Uterus (tissue), 3 donors: ENCODE measurements at regions not wholly inside any gene's neighbourhood (a gene's known extent, or its start where the extent isn't known, plus 50 kb on each side); places are given as distances from the start of the nearest gene placed in this dataset.

Experiments
- DNase-seq, 2 donors: peaks; one replicate each; pipeline ENCODE4 v3.0.0-alpha.2; 2019 to 2020
- H3K27ac ChIP-seq, 2 donors: fragments of 200-600 bp; sonication (generic); 1 replicate in 1 of 2; 2 replicates in 1 of 2; pipeline ENCODE4 v1.5.1; 2016 to 2018
- H3K27me3 ChIP-seq, 2 donors: fragments of 200-600 bp; sonication (generic); one replicate each; pipeline ENCODE4 v1.5.1; 2018 to 2019; ENCODE audit warnings: control low read depth in 1 of 2
- H3K36me3 ChIP-seq, 2 donors: fragments of 200-600 bp; sonication (generic); one replicate each; pipeline ENCODE4 v1.5.1; 2019; ENCODE audit warnings: control low read depth in 1 of 2
- H3K4me1 ChIP-seq, 2 donors: fragments of 200-600 bp; sonication (generic); one replicate each; pipeline ENCODE4 v1.5.1; 2018 to 2019; ENCODE audit warnings: control low read depth in 1 of 2
- H3K4me3 ChIP-seq, 2 donors: fragments of 200-600 bp; sonication (generic); 1 replicate in 1 of 2; 2 replicates in 1 of 2; pipeline ENCODE4 v1.5.1; 2018 to 2019; ENCODE audit warnings: mild to moderate bottlenecking in 1 of 2
- H3K9me3 ChIP-seq, 2 donors: fragments of 200-600 bp; sonication (generic); one replicate each; pipeline ENCODE4 v1.5.1; 2019; ENCODE audit warnings: control low read depth in 1 of 2
- POLR2A ChIP-seq, 2 donors: fragments of 450-650 bp; IDR thresholded peaks; one replicate each; pipeline ENCODE4 v1.6.1; 2016; ENCODE audit warnings: antibody characterized with exemption in 2 of 2, mild to moderate bottlenecking in 1 of 2, moderate library complexity in 1 of 2
- intact Hi-C: fragments of 100-400 bp; cut with DNase I; formaldehyde crosslinking; loops from one replicate; pipeline ENCODE4 v1.15.1; 2023; ENCODE audit warnings: low total_unique reads
- TF ChIP-seq, protein P1 (sequence below), 4 experiments: fragments of 200-600 bp in 2 of 4; fragments of 450-650 bp in 2 of 4; sonication (generic) in 2 of 4; IDR thresholded peaks; one replicate each; pipeline ENCODE4 v1.5.1; 2016 to 2019; ENCODE audit warnings: antibody characterized with exemption in 4 of 4, mild to moderate bottlenecking in 2 of 4, moderate library complexity in 1 of 4
- donor health status: DM: yes; HTN: yes; CAD: no.

DNA sequence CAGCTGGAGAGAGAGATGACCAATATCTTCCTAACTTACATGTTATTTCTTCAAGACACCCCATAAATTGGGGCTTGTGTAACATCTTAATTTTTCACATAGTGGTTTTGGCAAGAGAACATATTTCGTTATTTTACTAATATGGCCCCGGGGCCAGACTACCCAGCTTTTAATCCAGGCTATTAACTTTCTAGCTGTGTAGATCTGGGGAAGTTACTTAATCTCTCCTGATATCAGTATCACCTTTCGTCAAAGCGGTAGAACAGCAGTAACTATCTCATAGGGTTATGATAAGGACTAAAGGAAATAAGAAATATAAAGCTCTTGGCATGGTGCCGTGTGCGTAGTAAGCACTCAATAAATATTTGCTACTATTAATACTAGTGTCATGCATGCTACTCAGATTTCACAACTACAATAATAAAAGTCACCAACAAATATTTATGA lies 71.6 kb upstream of the LYZL1 start:
- no peaks in the 10 kb centered on the region for H3K4me1 ChIP-seq
- H3K27me3 ChIP-seq, result no peaks in the 10 kb centered on the region
- H3K9me3 ChIP-seq, result no peaks in the 10 kb centered on the region
- intact Hi-C loops, result no loop called here
- no peak for DNase-seq
- no peak overlapping the region for H3K4me3 ChIP-seq
- no peak for TF ChIP-seq POLR2A (IDR thresholded peaks at IDR 0.05)
- TF ChIP-seq, protein P1, sequence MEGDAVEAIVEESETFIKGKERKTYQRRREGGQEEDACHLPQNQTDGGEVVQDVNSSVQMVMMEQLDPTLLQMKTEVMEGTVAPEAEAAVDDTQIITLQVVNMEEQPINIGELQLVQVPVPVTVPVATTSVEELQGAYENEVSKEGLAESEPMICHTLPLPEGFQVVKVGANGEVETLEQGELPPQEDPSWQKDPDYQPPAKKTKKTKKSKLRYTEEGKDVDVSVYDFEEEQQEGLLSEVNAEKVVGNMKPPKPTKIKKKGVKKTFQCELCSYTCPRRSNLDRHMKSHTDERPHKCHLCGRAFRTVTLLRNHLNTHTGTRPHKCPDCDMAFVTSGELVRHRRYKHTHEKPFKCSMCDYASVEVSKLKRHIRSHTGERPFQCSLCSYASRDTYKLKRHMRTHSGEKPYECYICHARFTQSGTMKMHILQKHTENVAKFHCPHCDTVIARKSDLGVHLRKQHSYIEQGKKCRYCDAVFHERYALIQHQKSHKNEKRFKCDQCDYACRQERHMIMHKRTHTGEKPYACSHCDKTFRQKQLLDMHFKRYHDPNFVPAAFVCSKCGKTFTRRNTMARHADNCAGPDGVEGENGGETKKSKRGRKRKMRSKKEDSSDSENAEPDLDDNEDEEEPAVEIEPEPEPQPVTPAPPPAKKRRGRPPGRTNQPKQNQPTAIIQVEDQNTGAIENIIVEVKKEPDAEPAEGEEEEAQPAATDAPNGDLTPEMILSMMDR (IDR thresholded peaks at IDR 0.05), result no peak
- no peaks in the 10 kb centered on the region for H3K36me3 ChIP-seq
- no peak overlapping the region for H3K27ac ChIP-seq

DNA sequence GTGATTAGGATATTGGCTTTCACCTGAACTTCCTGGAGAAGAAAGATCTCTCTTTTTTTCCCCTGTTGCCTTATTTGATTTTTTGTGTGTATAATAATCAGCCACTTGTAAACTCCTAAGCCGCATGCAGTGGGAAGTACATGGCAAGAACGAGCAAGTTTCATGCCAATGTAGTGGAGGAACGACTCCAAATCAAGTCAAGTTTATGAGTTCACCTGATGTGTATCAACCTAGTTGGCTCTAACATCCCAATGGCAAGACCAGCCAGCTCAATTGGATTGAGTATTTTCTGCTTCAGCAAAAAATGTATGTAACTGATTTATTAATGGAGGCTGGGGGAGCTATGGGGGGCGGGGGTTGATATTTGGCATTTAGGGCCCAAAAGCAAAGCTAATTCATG lies 65.5 kb upstream of the LYZL1 start:
- Histone ChIP-seq H3K27ac (no peak overlapping the region), H3K36me3 (no peaks in the 10 kb centered on the region), H3K9me3 (no peaks in the 10 kb centered on the region), H3K4me3 (no peak overlapping the region), H3K4me1 (no peaks in the 10 kb centered on the region), H3K27me3 (no peaks in the 10 kb centered on the region)
- TF ChIP-seq POLR2A (IDR thresholded peaks at IDR 0.05), result no peak
- TF ChIP-seq, protein P1 (IDR thresholded peaks at IDR 0.05), result no peak
- intact Hi-C loops, result no loop called here
- DNase-seq, result no peak

DNA sequence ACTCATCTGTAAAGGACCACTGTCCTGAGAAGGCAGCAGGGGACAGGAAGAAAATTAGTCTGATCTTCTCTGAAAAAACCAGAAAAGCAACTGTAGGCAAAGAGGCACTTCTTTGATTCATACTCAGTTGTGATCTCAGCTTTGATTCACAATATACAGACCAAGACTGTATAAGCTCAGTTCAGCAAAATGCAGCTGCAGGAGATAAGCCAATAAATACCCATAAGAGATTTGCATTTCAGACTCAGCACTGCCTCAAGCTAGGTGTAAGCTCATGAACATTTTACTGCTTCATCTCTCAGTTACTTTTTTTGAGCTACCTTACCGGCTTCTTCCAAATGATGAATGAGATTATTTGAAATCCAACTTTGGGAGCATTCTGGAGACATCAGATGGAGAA lies 64.2 kb upstream of the LYZL1 start:
- Histone ChIP-seq H3K36me3 (no peaks in the 10 kb centered on the region), H3K27ac (no peak overlapping the region), H3K9me3 (no peaks in the 10 kb centered on the region), H3K4me1 (no peaks in the 10 kb centered on the region), H3K27me3 (no peaks in the 10 kb centered on the region), H3K4me3 (no peak overlapping the region)
- DNase-seq, result no peak
- TF ChIP-seq POLR2A (IDR thresholded peaks at IDR 0.05), result no peak
- TF ChIP-seq, protein P1 (IDR thresholded peaks at IDR 0.05), result no peak
- intact Hi-C loops, result no loop called here

DNA sequence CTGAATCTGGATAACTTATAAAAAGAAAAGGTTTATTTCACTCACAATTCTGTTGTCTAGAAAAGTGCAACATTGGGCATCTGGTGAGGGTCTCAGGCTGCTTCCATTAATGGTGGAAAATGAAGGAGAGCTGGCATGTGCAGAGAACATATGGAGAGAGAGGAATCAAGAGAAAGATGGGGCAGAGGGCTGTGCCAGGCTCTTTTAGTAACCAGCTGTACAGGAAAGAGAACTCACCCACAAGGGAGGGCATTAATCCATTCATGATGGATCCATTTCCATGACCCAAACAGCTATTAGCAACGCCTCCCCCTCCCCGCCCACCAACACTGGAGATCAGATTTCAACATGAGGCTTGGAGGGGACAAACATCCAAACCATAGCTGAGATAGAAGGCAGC lies 61.7 kb upstream of the LYZL1 start:
- no peaks in the 10 kb centered on the region for H3K36me3 ChIP-seq
- H3K9me3 ChIP-seq, result no peaks in the 10 kb centered on the region
- H3K27ac ChIP-seq, result no peak overlapping the region
- intact Hi-C loops, result no loop called here
- no peak overlapping the region for H3K4me3 ChIP-seq
- no peaks in the 10 kb centered on the region for H3K4me1 ChIP-seq
- H3K27me3 ChIP-seq, result no peaks in the 10 kb centered on the region
- TF ChIP-seq, protein P1 (IDR thresholded peaks at IDR 0.05), result no peak
- DNase-seq, result no peak

DNA sequence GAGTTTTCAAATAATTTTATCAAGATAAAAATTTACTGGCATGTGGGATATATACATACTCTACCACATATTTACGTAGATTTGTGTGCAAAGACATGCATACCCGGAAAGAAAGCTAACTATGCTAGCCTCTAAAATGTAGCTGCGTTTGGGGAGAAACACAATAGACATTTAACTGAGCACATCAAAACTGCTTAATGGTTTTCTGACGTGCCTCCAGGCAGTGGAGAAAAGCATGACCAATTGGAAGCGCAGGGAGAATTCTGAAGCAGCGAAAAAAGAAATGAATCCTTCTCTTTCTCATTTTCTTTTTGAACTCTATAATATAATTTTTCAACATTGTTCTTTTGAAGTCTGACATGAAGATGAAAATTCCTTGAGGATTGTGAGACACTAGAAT lies 60.3 kb upstream of the LYZL1 start:
- no peaks in the 10 kb centered on the region for H3K36me3 ChIP-seq
- no peaks in the 10 kb centered on the region for H3K4me1 ChIP-seq
- intact Hi-C loops, result no loop called here
- H3K27ac ChIP-seq, result no peak overlapping the region
- H3K4me3 ChIP-seq, result no peak overlapping the region
- no peaks in the 10 kb centered on the region for H3K9me3 ChIP-seq
- TF ChIP-seq, protein P1 (IDR thresholded peaks at IDR 0.05), result no peak
- no peak for TF ChIP-seq POLR2A (IDR thresholded peaks at IDR 0.05)
- H3K27me3 ChIP-seq, result no peaks in the 10 kb centered on the region
- DNase-seq, result no peak
